Lower lobe of right lung (tissue), 2 donors: ENCODE measurements at regions not wholly inside any gene's neighbourhood (a gene's known extent, or its start where the extent isn't known, plus 50 kb on each side); places are given as distances from the start of the nearest gene placed in this dataset.

Experiments used
- ATAC-seq, 2 donors: fragments of 200-7000 bp; cut with Tn5 transposase; one replicate each; pipeline ENCODE4 v1.9.1; 2020 to 2022; ENCODE audit warnings: mild to moderate bottlenecking in 2 of 2, moderate library complexity in 2 of 2
- DNase-seq: peaks from one replicate; pipeline ENCODE4 v3.0.0-alpha.2; 2020
- H3K27ac ChIP-seq: fragments of 200-600 bp; one replicate; pipeline ENCODE4 v1.8.0; 2022
- H3K27me3 ChIP-seq: fragments of 200-600 bp; one replicate; pipeline ENCODE4 v1.8.0; 2022; ENCODE audit warnings: low read depth
- H3K36me3 ChIP-seq: fragments of 200-600 bp; one replicate; pipeline ENCODE4 v1.8.0; 2022; ENCODE audit warnings: mild to moderate bottlenecking
- H3K4me1 ChIP-seq: fragments of 200-600 bp; one replicate; pipeline ENCODE4 v1.8.0; 2022
- H3K4me3 ChIP-seq: fragments of 200-600 bp; one replicate; pipeline ENCODE4 v1.8.0; 2022; ENCODE audit warnings: mild to moderate bottlenecking
- H3K9me3 ChIP-seq: fragments of 200-600 bp; one replicate; pipeline ENCODE4 v1.8.0; 2022
- intact Hi-C: fragments of 100-400 bp; cut with DNase I; formaldehyde crosslinking; loops from one replicate; pipeline ENCODE4 v1.11.0; 2022
- TF ChIP-seq, protein P1 (sequence below): fragments of 200-600 bp; IDR thresholded peaks from one replicate; pipeline ENCODE4 v1.8.0; 2022; ENCODE audit warnings: antibody characterized with exemption, mild to moderate bottlenecking
- donor health status: DM: no; HTN: yes; CAD: no; lungs with severe emphysema.

DNA sequence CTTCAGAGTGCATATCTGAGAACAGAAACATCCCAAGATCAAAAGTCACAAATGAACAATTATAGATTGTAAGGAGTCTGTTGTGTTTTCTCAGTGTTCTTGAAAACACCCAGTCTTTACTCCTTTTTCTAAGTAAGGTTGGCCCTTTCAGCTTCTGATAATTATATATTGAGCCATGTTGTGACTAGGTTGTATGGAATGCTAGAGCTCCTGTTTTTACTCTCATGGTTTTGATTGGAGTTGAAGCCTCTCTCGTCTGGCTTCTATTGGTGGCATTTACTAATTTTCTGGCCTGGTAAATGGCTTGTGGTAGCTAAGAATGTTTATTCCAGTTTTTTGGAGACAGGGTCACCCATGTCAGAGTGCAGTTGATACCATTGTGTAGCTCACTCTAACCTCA is 84.7 kb downstream of the NDUFS5 start:
- TF ChIP-seq, protein P1, sequence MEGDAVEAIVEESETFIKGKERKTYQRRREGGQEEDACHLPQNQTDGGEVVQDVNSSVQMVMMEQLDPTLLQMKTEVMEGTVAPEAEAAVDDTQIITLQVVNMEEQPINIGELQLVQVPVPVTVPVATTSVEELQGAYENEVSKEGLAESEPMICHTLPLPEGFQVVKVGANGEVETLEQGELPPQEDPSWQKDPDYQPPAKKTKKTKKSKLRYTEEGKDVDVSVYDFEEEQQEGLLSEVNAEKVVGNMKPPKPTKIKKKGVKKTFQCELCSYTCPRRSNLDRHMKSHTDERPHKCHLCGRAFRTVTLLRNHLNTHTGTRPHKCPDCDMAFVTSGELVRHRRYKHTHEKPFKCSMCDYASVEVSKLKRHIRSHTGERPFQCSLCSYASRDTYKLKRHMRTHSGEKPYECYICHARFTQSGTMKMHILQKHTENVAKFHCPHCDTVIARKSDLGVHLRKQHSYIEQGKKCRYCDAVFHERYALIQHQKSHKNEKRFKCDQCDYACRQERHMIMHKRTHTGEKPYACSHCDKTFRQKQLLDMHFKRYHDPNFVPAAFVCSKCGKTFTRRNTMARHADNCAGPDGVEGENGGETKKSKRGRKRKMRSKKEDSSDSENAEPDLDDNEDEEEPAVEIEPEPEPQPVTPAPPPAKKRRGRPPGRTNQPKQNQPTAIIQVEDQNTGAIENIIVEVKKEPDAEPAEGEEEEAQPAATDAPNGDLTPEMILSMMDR = no peak
- Histone ChIP-seq H3K9me3 (no peaks in the 10 kb centered on the region), H3K4me3 (no peak overlapping the region), H3K27me3 (no peaks in the 10 kb centered on the region), H3K4me1 (peaks cover 87% of the 10 kb centered on the region), H3K27ac (peak overlapping the region; percentile 66), H3K36me3 (no peaks in the 10 kb centered on the region)
- DNase-seq = no peak
- intact Hi-C loops = no loop called here
- ATAC-seq = peak in 1 of 2 donors; percentile 16

- Histone ChIP-seq H3K27ac (no peak overlapping the region), H3K4me1 (peaks cover 92% of the 10 kb centered on the region), H3K4me3 (no peak overlapping the region), H3K9me3 (no peaks in the 10 kb centered on the region), H3K27me3 (no peaks in the 10 kb centered on the region), H3K36me3 (no peaks in the 10 kb centered on the region)
- no peak for ATAC-seq
- intact Hi-C loops = no loop called here
- TF ChIP-seq, protein P1 = no peak
- no peak for DNase-seq
Observed at GRCh38 chr1:39113109-39113743, 87.1 kb downstream of the NDUFS5 start.

GRCh38 chr1:39115271-39116110 is 89.0 kb upstream of the MACF1 start:
- no peak for DNase-seq
- Histone ChIP-seq H3K4me1 (peaks cover 75% of the 10 kb centered on the region), H3K27me3 (no peaks in the 10 kb centered on the region), H3K4me3 (no peak overlapping the region), H3K27ac (peak overlapping the region; percentile 4), H3K36me3 (peaks cover 4% of the 10 kb centered on the region), H3K9me3 (no peaks in the 10 kb centered on the region)
- peak in 1 of 2 donors; percentile 22 for ATAC-seq
- intact Hi-C loops = no loop called here
- TF ChIP-seq, protein P1 = no peak

- no peaks in the 10 kb centered on the region for H3K9me3 ChIP-seq
- no peak overlapping the region for H3K4me3 ChIP-seq
- peak overlapping the region; percentile 4 for H3K27ac ChIP-seq
- peaks cover 4% of the 10 kb centered on the region for H3K36me3 ChIP-seq
- intact Hi-C loops = no loop called here
- ATAC-seq (peak in 1 of 2 donors; percentile 7), DNase-seq (no peak)
- H3K27me3 ChIP-seq = no peaks in the 10 kb centered on the region
- peaks cover 68% of the 10 kb centered on the region for H3K4me1 ChIP-seq
- TF ChIP-seq, protein P1 = no peak
Observed at GRCh38 chr1:39116116-39116607, 88.3 kb upstream of the MACF1 start.

GRCh38 chr1:39116860-39117728 is 87.4 kb upstream of the MACF1 start:
- Histone ChIP-seq H3K4me1 (peaks cover 63% of the 10 kb centered on the region), H3K27me3 (no peaks in the 10 kb centered on the region), H3K27ac (peak overlapping the region; percentile 18), H3K4me3 (no peak overlapping the region), H3K9me3 (no peaks in the 10 kb centered on the region), H3K36me3 (peaks cover 9% of the 10 kb centered on the region)
- intact Hi-C loops = no loop called here
- TF ChIP-seq, protein P1 = no peak
- ATAC-seq (peak; percentile 25 to 73), DNase-seq (no peak)
